HL-60/S4 treated with retinoic acid at 250 ng/mL for 4 days and 3 days (cell line): ENCODE measurements at regions not wholly inside any gene's neighbourhood (a gene's known extent, or its start where the extent isn't known, plus 50 kb on each side); places are given as distances from the start of the nearest gene placed in this dataset.

ENCODE experiments used
- in situ Hi-C: fragments of 300-500 bp; cut with MboI; formaldehyde crosslinking; loops from 2 replicates; pipeline ENCODE4 v1.7.0; 2022; ENCODE audit warnings: low sequenced_read_pairs

DNA sequence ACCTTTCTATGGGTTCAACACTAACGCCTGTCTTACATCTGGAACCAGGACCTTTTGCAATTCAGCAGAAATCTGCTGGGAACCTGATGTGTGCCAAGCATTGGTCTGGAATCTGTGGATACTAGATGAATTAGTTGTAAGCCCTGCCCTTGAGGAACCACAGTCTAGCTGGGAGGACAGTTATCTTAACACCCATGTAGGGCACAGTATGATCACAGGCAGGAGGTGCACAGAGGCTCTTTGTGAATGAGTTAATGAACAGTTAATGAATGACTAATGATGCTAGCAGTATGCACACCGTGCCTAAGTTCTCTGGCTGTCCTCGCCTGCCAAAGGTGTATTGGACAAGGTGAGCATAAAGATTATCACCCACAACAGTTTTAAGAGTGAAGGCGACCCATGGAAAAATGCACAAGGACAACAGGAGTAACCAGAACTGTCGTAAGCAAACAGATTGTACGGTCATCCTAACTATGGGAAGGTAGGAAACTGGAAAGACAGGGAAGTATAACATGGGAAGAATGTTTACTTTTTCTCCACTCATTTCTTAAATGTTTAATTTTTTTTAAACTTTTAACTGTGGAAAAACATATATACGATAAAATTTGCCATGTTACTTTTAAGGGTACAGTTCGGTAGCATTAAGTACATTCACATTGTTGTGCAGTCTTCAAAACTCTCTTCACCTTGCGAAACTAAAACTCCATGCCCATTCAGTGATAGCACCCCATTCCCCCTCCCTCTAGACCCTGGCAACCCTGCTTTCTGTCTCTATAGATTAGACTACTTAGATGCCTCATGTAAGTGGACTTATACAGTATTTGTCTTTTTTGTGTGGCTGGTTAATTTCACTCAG lies 139.9 kb downstream of the CXCL12 start:
- in situ Hi-C loops: no loop called here

- in situ Hi-C loops: no loop called here
Measured at GRCh38 chr10:44243851-44244510, 140.9 kb downstream of the CXCL12 start.

- in situ Hi-C loops: no loop called here
Measured at GRCh38 chr10:44242826-44243225, 142.1 kb downstream of the CXCL12 start.

GRCh38 chr10:44242091-44242490 lies 142.8 kb downstream of the CXCL12 start:
- in situ Hi-C loops: no loop called here

DNA sequence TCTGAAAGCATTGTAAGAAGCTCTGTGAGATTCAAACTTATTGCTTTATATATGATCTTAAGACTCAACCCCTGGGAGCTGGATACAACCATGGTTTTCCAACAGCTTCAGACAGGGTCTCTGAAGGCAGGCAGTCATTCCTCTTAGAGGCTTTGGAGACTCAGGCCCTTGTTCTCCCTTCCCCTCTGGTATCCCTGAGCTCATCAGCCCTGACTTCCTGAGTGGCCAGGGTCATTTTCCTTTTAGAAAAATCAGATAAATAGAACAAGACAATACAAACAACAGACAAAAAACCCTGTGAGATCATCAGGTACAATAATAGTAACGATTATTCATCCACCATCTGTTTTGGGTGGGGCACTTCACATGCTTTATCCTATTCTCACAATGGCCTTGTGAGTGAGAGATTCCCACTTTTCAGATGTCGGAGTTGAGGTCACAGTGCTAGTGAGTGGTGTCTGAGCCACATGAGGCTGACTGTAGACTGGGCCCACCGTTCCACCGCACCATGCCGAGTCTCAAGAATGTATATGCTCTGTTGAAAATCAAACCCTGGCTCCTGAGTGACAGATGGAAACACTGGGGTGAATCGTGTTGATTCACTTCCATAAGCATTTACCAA lies 144.2 kb downstream of the CXCL12 start:
- in situ Hi-C loops: no loop called here

DNA sequence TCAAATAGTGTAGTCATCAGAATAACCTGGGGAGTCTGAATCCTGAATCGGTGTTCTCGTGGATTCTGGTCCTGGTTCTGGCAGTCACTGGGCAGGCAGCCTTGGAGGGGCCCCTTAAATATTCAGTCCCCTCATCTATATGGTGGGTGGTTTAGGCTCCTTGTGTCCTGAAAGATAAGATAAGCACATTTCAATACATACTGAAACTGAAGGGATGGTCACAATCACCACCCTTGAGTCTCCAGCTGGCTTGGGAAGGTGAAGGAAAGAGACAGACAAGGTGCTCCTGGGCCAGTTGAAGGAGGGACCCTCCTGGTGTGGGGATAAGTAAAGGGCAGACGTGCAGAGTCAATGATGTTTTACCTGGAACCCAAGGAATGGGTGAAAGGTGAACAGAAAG lies 146.7 kb downstream of the CXCL12 start:
- in situ Hi-C loops: no loop called here

GRCh38 chr10:44237364-44238049 lies 147.4 kb downstream of the CXCL12 start:
- in situ Hi-C loops: no loop called here

- in situ Hi-C loops: no loop called here
Measured at GRCh38 chr10:44235363-44235762, 149.5 kb downstream of the CXCL12 start.

DNA sequence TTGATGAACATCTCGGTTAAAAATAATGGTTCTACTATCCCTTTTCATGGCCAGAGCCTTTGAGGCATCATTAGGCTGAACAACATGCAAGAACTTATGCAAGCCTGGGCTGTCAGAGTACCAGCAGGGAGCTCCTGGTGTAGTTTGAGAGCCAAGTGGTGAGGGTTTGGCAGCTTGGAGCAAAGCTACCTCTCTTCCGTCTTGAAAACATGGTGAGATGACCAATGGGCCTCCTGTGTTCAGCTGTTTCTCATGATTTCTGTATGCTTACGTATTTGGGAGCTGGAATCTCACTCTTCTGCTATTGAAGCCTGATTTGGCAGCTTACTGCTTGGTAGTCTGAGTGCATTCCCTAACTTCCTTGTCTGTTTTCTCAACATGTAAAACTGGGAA lies 150.4 kb downstream of the CXCL12 start:
- in situ Hi-C loops: no loop called here

DNA sequence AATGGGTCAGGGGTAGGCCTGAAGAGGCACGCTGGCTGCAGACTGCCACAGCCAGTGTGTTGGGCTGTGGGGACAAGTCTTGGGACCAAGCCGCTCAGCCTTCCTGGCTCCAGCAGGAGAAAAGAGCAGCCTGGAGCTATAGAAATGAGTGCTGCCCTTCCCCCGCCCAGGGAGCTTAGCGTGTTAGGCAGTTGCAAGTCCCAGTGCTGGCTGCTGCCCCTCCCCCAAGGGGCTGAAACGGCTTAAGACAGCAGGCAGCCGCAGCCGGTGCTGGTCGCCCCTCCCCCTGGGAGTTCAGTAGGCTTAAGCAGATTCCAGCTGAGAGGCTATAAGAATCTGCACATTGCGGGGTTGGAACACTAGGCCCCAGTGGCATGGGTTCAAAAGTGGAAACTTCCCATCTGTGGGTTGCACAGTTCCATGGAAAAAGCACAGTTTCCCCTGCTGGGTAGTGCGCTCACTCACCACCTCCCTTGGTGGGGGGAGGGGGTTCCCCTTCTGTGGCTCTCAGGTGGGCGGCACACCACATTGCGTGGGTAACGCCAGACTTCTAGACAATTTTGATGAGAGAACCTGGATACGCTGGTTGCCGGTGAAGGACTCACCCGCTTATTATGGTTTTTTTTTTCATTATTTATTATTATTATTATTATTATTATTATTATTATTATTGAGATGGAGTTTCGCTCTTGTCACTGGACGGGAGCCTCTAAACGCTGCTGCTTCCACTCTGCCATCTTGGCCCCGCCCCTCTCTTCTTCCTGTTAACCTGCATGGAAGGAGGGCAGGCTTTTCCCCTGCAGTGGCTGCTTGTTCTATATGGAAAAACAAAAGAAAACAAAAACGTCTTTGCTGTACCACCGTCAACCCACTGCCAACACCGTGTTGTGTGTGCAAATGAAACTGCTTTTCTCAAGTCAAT lies 151.1 kb downstream of the CXCL12 start:
- in situ Hi-C loops: no loop called here

GRCh38 chr10:44217274-44217820 lies 167.6 kb downstream of the CXCL12 start:
- in situ Hi-C loops: no loop called here

- in situ Hi-C loops: no loop called here
Measured at GRCh38 chr10:44216073-44216472, 168.8 kb downstream of the CXCL12 start.

DNA sequence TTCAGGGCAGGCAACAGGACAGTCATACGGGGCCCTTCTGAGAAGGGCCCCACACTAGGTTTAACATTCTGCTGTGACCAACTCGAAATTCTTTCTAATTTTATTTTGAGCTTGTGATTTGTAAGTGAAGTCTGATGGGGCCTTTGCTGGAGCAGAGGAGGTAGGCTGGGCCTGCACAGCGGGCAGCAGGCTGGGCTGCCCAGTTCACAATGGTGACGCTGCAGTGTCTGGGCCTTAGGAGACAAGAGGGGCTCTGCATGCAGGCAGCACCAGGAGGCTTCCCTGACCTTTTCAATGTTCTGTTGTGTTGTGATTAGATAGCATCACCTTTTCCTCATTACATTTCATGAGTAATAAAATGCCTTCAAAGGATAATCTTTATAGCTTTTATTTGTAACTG lies 175.1 kb downstream of the CXCL12 start:
- in situ Hi-C loops: no loop called here

- in situ Hi-C loops: no loop called here
Measured at GRCh38 chr10:44207160-44207559, 177.7 kb downstream of the CXCL12 start.

- in situ Hi-C loops: no loop called here
Measured at GRCh38 chr10:44206127-44206818, 178.6 kb downstream of the CXCL12 start.

DNA sequence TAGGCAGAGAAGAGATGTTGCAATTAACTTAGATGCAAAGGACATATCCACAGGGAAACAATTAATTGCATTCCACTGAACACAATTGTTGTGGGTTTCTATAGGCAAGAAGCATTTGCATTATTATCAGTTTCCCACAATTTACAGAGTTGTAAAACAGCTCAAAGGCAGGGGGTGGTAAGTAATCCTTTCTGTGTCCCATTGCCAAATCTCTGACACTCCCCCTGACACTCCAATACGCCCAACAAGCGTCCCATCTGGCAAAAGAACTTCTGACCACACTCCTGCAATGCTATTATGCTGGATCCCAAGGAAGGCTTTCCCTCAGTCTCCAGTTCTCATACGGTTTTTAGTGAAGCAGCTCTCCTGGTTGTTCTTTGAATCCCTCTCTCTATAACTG lies 179.8 kb downstream of the CXCL12 start:
- in situ Hi-C loops: no loop called here

DNA sequence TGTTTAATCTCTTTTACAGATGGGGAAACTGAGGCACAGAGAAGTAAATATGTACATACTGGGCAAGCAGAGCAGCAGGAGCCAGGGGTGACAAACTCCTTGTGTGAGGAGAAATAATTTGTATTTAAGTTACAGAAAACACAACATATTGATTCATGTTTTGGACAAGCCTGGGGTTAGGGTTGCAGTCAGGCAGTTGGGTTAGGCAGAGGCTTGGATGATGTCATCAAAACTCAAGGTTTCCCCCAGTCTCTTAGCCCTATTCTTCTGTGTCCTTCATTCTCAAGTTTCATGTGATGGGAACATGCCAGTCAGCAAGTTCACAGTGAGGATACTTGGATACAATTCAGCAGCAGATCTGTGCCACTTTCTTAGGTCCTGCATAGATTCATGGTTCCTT lies 181.4 kb downstream of the CXCL12 start:
- in situ Hi-C loops: no loop called here

GRCh38 chr10:44202952-44203351 lies 181.9 kb downstream of the CXCL12 start:
- in situ Hi-C loops: no loop called here

DNA sequence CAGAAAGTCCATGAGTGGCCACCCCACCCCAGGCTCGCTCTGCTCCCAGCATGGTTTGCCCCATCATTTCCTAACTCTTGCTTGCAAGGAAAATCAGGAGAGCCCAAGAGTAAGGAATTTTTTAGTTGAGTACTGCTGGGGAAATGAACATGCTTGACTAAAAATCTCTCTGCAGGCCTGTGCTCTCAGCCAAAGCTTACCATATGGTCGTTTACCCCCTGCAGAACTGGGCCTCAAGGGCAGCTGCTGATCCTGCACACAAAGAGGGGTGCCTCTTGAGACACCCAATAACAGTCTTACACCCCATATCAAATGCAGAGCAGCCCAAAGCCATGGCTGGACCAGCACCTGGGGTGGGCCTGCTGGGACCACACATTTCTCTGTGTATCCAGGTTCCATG lies 183.2 kb downstream of the CXCL12 start:
- in situ Hi-C loops: no loop called here
